ENCODE measurements at regions not wholly inside any gene's neighbourhood (a gene's known extent, or its start where the extent isn't known, plus 50 kb on each side); places are given as distances from the start of the nearest gene placed in this dataset.

GRCh38 chr9:29312327-29312726 lies 1739.0 kb upstream of the C9orf72 start:
- ChIA-PET CTCF (interaction anchor here (1.2 kb wide), 1 partner anchor 10 kb away, joined by 3 read pairs; no protein-coding TSS in a partner anchor), POLR2A (no interaction called here)
- Mint-ChIP-seq H3K4me1 (no peaks in the 10 kb centered on the region), H3K27me3 (no peaks in the 10 kb centered on the region), H3K4me3 (no peak overlapping the region), H3K9me3 (no peaks in the 10 kb centered on the region), H3K36me3 (ENCODE audit: low read depth) (no peaks in the 10 kb centered on the region), H3K27ac (no peak overlapping the region)
- no peak for DNase-seq

GRCh38 chr9:29319736-29320513 lies 1746.6 kb upstream of the C9orf72 start:
- no peak overlapping the region for H3K4me3 Mint-ChIP-seq
- H3K27me3 Mint-ChIP-seq, result no peaks in the 10 kb centered on the region
- CTCF ChIA-PET, result no interaction called here
- no peak overlapping the region for H3K27ac Mint-ChIP-seq
- H3K9me3 Mint-ChIP-seq, result peaks cover 8% of the 10 kb centered on the region
- no peak for DNase-seq
- POLR2A ChIA-PET, result no interaction called here
- H3K4me1 Mint-ChIP-seq, result no peaks in the 10 kb centered on the region
- H3K36me3 Mint-ChIP-seq (ENCODE audit: low read depth), result no peaks in the 10 kb centered on the region

- no peaks in the 10 kb centered on the region for H3K4me1 Mint-ChIP-seq
- H3K27me3 Mint-ChIP-seq, result no peaks in the 10 kb centered on the region
- no peaks in the 10 kb centered on the region for H3K36me3 Mint-ChIP-seq (ENCODE audit: low read depth)
Observed at GRCh38 chr9:29322240-29322639, 1749.0 kb upstream of the C9orf72 start.

DNA sequence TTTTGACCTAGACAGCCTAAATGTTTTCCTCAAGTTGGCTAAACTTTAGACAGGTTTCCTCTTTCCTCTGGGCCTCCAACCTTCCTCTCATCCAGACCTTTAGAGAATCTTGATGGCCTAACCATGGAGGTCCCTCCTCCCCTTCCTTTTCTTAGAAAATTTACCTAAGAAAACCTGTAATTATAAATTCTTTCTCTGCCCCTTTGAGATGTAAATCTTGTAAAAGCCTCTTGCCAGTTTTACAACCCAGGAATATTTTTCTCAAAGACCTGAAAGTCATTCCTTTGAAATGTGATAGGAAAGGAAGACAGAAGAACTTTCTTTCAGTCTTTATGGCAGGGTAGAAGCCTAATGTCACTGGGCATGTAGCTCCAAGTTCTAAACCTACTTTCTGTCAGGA lies 1752.6 kb upstream of the C9orf72 start:
- Mint-ChIP-seq H3K27me3 (no peaks in the 10 kb centered on the region), H3K4me3 (no peak overlapping the region), H3K9me3 (peaks cover 10% of the 10 kb centered on the region), H3K36me3 (ENCODE audit: low read depth) (no peaks in the 10 kb centered on the region), H3K4me1 (no peaks in the 10 kb centered on the region), H3K27ac (no peak overlapping the region)
- ChIA-PET CTCF (no interaction called here), POLR2A (no interaction called here)
- no peak for DNase-seq

More at GRCh38 chr9:29322240-29322639, 1749.0 kb upstream of the C9orf72 start:
- DNase-seq, result no peak
- Mint-ChIP-seq H3K4me3 (no peak overlapping the region), H3K9me3 (peaks cover 8% of the 10 kb centered on the region), H3K27ac (no peak overlapping the region)
- ChIA-PET POLR2A (no interaction called here), CTCF (no interaction called here)

- POLR2A ChIA-PET, result no interaction called here
- no peaks in the 10 kb centered on the region for H3K27me3 Mint-ChIP-seq
- CTCF ChIA-PET, result no interaction called here
Observed at GRCh38 chr9:29332789-29333188, 1759.5 kb upstream of the C9orf72 start.

GRCh38 chr9:29336281-29336680 lies 1763.0 kb upstream of the C9orf72 start:
- Mint-ChIP-seq H3K4me1 (no peaks in the 10 kb centered on the region), H3K27me3 (no peaks in the 10 kb centered on the region), H3K27ac (no peak overlapping the region), H3K36me3 (ENCODE audit: low read depth) (no peaks in the 10 kb centered on the region), H3K4me3 (no peak overlapping the region), H3K9me3 (no peaks in the 10 kb centered on the region)
- ChIA-PET CTCF (no interaction called here), POLR2A (no interaction called here)
- DNase-seq, result no peak

More at GRCh38 chr9:29332789-29333188, 1759.5 kb upstream of the C9orf72 start:
- no peaks in the 10 kb centered on the region for H3K36me3 Mint-ChIP-seq (ENCODE audit: low read depth)
- H3K4me3 Mint-ChIP-seq, result no peak overlapping the region
- no peaks in the 10 kb centered on the region for H3K4me1 Mint-ChIP-seq
- no peak for DNase-seq
- no peak overlapping the region for H3K27ac Mint-ChIP-seq
- peaks cover 2% of the 10 kb centered on the region for H3K9me3 Mint-ChIP-seq

DNA sequence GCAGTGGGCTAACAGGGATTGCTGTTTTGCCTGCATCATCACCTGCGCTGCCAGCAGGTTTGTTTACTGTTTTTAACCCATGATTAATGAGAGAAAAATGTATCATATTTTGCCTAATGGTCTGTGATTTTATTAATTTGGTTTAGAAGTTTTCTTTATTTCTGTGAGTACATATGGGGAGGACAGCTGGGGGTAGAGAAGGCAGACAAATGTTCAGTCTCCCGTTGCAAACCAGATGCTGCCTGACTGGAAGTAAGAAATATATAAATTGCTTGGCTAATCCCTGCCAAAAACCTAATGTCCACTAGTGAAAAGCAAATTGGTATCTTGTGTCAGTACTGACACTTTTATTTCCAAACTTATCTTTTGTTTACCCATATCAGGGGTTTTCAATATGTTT lies 1766.1 kb upstream of the C9orf72 start:
- no peaks in the 10 kb centered on the region for H3K9me3 Mint-ChIP-seq
- no peak for DNase-seq
- H3K27ac Mint-ChIP-seq, result no peak overlapping the region
- H3K4me3 Mint-ChIP-seq, result no peak overlapping the region
- ChIA-PET CTCF (no interaction called here), POLR2A (no interaction called here)
- no peaks in the 10 kb centered on the region for H3K27me3 Mint-ChIP-seq
- H3K36me3 Mint-ChIP-seq (ENCODE audit: low read depth), result no peaks in the 10 kb centered on the region
- no peaks in the 10 kb centered on the region for H3K4me1 Mint-ChIP-seq

DNA sequence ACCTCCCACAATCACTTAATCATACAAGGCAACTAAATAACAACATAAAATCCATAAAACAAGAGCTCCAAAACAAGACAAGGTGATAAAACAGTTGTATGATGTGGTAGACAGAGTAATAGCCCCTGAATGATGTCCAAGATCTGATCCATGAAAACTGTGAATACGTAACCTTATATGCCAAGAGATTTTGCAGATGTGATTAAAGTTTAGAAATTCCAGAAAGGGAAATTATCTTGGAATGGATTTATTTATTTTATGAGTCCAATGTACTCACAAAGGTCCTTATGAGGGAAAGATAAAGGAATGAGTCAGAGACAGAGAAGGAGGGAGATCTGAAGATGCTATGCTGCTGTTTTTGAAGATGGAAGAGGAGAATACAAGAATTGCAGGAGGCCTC lies 1775.7 kb upstream of the C9orf72 start:
- DNase-seq, result no peak
- no peak overlapping the region for H3K27ac Mint-ChIP-seq
- peaks cover 4% of the 10 kb centered on the region for H3K9me3 Mint-ChIP-seq
- no peaks in the 10 kb centered on the region for H3K36me3 Mint-ChIP-seq (ENCODE audit: low read depth)
- POLR2A ChIA-PET, result no interaction called here
- no peaks in the 10 kb centered on the region for H3K27me3 Mint-ChIP-seq
- CTCF ChIA-PET, result no interaction called here
- H3K4me1 Mint-ChIP-seq, result no peaks in the 10 kb centered on the region
- no peak overlapping the region for H3K4me3 Mint-ChIP-seq

DNA sequence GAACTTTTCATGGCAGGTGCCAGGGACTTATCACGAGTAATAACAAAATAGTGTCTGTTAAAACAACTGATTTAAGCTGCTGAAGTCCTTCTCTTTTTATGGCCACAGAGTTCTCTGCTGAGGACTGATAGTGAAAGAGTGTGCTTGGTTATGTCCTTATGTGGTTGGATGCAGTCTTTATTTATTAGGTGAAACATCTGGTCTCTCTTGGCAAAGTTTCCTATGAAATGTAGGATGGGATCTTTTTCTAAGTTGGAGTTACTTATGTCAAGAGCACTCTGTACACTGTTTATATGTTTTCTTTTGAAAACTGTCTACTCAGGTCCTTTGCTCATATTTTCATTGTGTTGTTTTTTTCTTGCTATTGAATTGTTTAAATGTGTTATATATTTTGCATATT lies 1816.1 kb upstream of the C9orf72 start:
- Mint-ChIP-seq H3K4me1 (no peaks in the 10 kb centered on the region), H3K4me3 (no peak overlapping the region), H3K27ac (no peak overlapping the region), H3K36me3 (ENCODE audit: low read depth) (no peaks in the 10 kb centered on the region), H3K27me3 (no peaks in the 10 kb centered on the region), H3K9me3 (peaks cover 8% of the 10 kb centered on the region)
- no peak for DNase-seq
- ChIA-PET CTCF (no interaction called here), POLR2A (no interaction called here)

GRCh38 chr9:29390859-29391258 lies 1817.6 kb upstream of the C9orf72 start:
- ChIA-PET POLR2A (no interaction called here), CTCF (no interaction called here)
- Mint-ChIP-seq H3K36me3 (ENCODE audit: low read depth) (no peaks in the 10 kb centered on the region), H3K27me3 (no peaks in the 10 kb centered on the region), H3K27ac (no peak overlapping the region), H3K4me3 (no peak overlapping the region), H3K4me1 (no peaks in the 10 kb centered on the region), H3K9me3 (peaks cover 3% of the 10 kb centered on the region)
- DNase-seq, result no peak

DNA sequence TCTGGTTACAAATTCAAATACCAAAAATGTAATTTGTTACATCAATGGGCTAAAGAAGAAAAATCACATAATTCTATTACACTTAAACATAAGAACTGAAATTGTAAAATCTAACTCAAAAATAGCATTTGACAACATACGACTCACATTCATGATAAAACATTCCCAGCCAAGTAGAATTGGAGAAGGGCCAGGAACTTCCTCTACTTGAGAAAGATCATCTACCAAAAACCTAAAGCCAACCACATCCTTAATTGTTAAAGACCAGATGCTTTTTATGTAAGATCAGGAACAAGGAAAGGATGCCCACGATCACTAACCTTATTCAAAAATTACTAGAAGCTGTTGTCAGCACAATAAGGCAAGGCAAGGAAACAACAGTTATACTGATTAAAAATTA lies 1819.8 kb upstream of the C9orf72 start:
- no peaks in the 10 kb centered on the region for H3K4me1 Mint-ChIP-seq

DNA sequence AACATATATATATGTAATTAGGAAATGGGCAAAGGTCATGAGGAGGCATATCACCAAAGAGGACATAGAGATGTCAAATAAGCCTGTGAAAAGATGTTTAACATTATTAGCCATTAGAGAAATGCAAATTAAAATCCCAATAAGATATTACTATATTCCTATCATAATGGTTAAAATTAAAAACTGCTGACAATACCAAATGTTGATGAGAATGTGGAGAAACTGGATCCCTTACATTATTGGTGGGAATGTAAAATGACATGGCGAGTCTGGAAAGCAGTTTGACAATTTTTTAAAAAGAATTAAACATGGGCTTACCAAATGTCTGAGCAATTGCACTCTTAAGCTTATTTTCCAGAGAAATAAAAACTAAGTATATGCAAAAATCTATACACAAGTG lies 1821.6 kb upstream of the C9orf72 start:
- POLR2A ChIA-PET, result no interaction called here
- Mint-ChIP-seq H3K27ac (no peak overlapping the region), H3K9me3 (peaks cover 3% of the 10 kb centered on the region), H3K36me3 (ENCODE audit: low read depth) (no peaks in the 10 kb centered on the region), H3K4me1 (no peaks in the 10 kb centered on the region), H3K4me3 (no peak overlapping the region), H3K27me3 (no peaks in the 10 kb centered on the region)
- DNase-seq, result no peak
- CTCF ChIA-PET, result no interaction called here

More for the DNA sequence above, 1819.8 kb upstream of the C9orf72 start:
- Mint-ChIP-seq H3K9me3 (peaks cover 3% of the 10 kb centered on the region), H3K27ac (no peak overlapping the region), H3K4me3 (no peak overlapping the region), H3K27me3 (no peaks in the 10 kb centered on the region), H3K36me3 (ENCODE audit: low read depth) (no peaks in the 10 kb centered on the region)
- ChIA-PET CTCF (no interaction called here), POLR2A (no interaction called here)
- no peak for DNase-seq

- no peaks in the 10 kb centered on the region for H3K36me3 Mint-ChIP-seq (ENCODE audit: low read depth)
- DNase-seq, result no peak
- ChIA-PET CTCF (no interaction called here), POLR2A (no interaction called here)
- no peak overlapping the region for H3K27ac Mint-ChIP-seq
- no peaks in the 10 kb centered on the region for H3K4me1 Mint-ChIP-seq
- H3K27me3 Mint-ChIP-seq, result no peaks in the 10 kb centered on the region
- H3K9me3 Mint-ChIP-seq, result no peaks in the 10 kb centered on the region
- no peak overlapping the region for H3K4me3 Mint-ChIP-seq
Observed at GRCh38 chr9:29397148-29397547, 1823.9 kb upstream of the C9orf72 start.

DNA sequence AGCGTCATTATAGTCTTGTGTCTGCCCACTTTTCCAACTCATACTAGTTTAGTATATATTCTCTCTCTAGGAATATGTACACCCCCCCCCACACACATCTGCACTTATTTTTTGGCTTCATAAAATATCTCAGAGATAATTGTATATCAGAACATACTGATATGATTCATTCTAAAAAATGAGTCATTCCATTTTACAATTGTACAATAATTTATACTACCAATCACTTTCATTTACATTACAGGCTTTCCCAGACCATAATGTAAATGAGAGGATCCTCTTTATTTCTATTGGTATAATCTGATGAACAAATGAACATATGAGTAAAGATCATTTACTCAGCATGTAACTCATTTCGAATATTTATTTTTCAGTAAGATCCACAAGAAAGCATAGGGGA lies 1842.9 kb upstream of the C9orf72 start:
- no peak for DNase-seq
- CTCF ChIA-PET, result no interaction called here
- Mint-ChIP-seq H3K27me3 (no peaks in the 10 kb centered on the region), H3K4me1 (no peaks in the 10 kb centered on the region), H3K27ac (no peak overlapping the region), H3K9me3 (no peaks in the 10 kb centered on the region), H3K4me3 (no peak overlapping the region), H3K36me3 (ENCODE audit: low read depth) (no peaks in the 10 kb centered on the region)
- POLR2A ChIA-PET, result no interaction called here

Data from activated CD4-positive, alpha-beta memory T cell treated with anti-CD3 and anti-CD28 coated beads, Interleukin-2, amount 10 ng/mL, durations not matched to agents 7 days and 5 days (primary cell).